ENCODE measurements at regions not wholly inside any gene's neighbourhood (a gene's known extent, or its start where the extent isn't known, plus 50 kb on each side); places are given as distances from the start of the nearest gene placed in this dataset.

GRCh38 chr4:138085736-138086305 lies 156.3 kb downstream of the SLC7A11 start:
- TF ChIP-seq ZNF671 (CRISPR knock-in tag; IDR thresholded peaks at IDR 0.05) (no peak), EMX1 (CRISPR knock-in tag; IDR thresholded peaks at IDR 0.05) (no peak), CTCF (IDR thresholded peaks at IDR 0.05) (no peak), JUN (CRISPR knock-in tag; IDR thresholded peaks at IDR 0.05) (no peak)
